MM.1S (cell line): ENCODE measurements at regions not wholly inside any gene's neighbourhood (a gene's known extent, or its start where the extent isn't known, plus 50 kb on each side); places are given as distances from the start of the nearest gene placed in this dataset.

ENCODE experiments used
- DNase-seq: peaks from one replicate; pipeline ENCODE4 v3.0.0-alpha.2; 2015
- H2AFZ ChIP-seq: fragments of 300-600 bp; sonication (generic); 2 replicates; pipeline ENCODE4 v1.6.0; 2016; ENCODE audit warnings: antibody characterized with exemption, low read length
- H3F3A ChIP-seq: fragments of 300-600 bp; sonication (generic); 2 replicates; pipeline ENCODE4 v1.6.1; 2016; ENCODE audit warnings: mild to moderate bottlenecking, antibody characterized with exemption, low read length, moderate library complexity, mixed read lengths; ENCODE audit not compliant: insufficient read depth
- H3K27ac ChIP-seq: fragments of 300-600 bp; sonication (generic); 2 replicates; pipeline ENCODE4 v1.5.1; 2016; ENCODE audit warnings: mild to moderate bottlenecking, low read length
- H3K27me3 ChIP-seq: fragments of 300-600 bp; sonication (generic); replicated peaks from 2 replicates; pipeline ENCODE4 v1.6.0; 2016; ENCODE audit warnings: low read length; ENCODE audit not compliant: insufficient read depth
- H3K36me3 ChIP-seq: fragments of 300-600 bp; sonication (generic); replicated peaks from 2 replicates; pipeline ENCODE4 v1.6.1; 2016; ENCODE audit warnings: mild to moderate bottlenecking, low read length, mixed read lengths; ENCODE audit not compliant: insufficient read depth
- H3K4me1 ChIP-seq: fragments of 300-600 bp; sonication (generic); 2 replicates; pipeline ENCODE4 v1.6.1; 2016; ENCODE audit warnings: low read length, mixed read lengths
- H3K4me2 ChIP-seq: fragments of 300-600 bp; sonication (generic); 2 replicates; pipeline ENCODE4 v1.6.0; 2016; ENCODE audit warnings: low read depth, low read length
- H3K4me3 ChIP-seq: fragments of 300-600 bp; sonication (generic); 2 replicates; pipeline ENCODE4 v1.5.1; 2016; ENCODE audit warnings: low read length, mixed read lengths
- H3K79me2 ChIP-seq: fragments of 300-600 bp; sonication (generic); 2 replicates; pipeline ENCODE4 v1.6.1; 2016; ENCODE audit warnings: mixed run types, low read length, mixed read lengths
- H3K9ac ChIP-seq: fragments of 300-600 bp; sonication (generic); 2 replicates; pipeline ENCODE4 v1.6.1; 2016; ENCODE audit warnings: low read length, mixed read lengths
- H3K9me2 ChIP-seq: fragments of 300-600 bp; sonication (generic); replicated peaks from 2 replicates; pipeline ENCODE4 v1.6.1; 2016; ENCODE audit warnings: mild to moderate bottlenecking, low read length, mixed read lengths; ENCODE audit not compliant: insufficient read depth
- H3K9me3 ChIP-seq: fragments of 300-600 bp; sonication (generic); replicated peaks from 2 replicates; pipeline ENCODE4 v1.6.1; 2016; ENCODE audit warnings: mild to moderate bottlenecking, low read length, mixed read lengths; ENCODE audit not compliant: insufficient read depth
- H4K20me1 ChIP-seq: fragments of 300-600 bp; sonication (generic); 2 replicates; pipeline ENCODE4 v1.6.1; 2016; ENCODE audit warnings: mild to moderate bottlenecking, low read length, moderate library complexity, mixed read lengths; ENCODE audit not compliant: insufficient read depth
- EZH2 ChIP-seq: fragments of 300-600 bp; sonication (generic); optimal IDR thresholded peaks from 2 replicates; pipeline ENCODE3; 2017; ENCODE audit warnings: low read depth, mild to moderate bottlenecking, antibody characterized with exemption, low read length, mixed read lengths
- EZH2phosphoT487 ChIP-seq: fragments of 300-600 bp; sonication (generic); IDR thresholded peaks from 2 replicates; pipeline ENCODE4 v1.6.1; 2018; ENCODE audit warnings: antibody characterized with exemption, low read length
- TF ChIP-seq, protein P1 (sequence below): fragments of 300-600 bp; sonication (generic); IDR thresholded peaks from 2 replicates; pipeline ENCODE4 v1.5.1; 2016; ENCODE audit warnings: antibody characterized with exemption, low read length, mixed read lengths

GRCh38 chr20:39563349-39563748 is 601.2 kb downstream of the DHX35 start:
- Histone ChIP-seq H3K36me3 (no peaks in the 10 kb centered on the region), H3K4me2 (no peak overlapping the region), H3K79me2 (no peaks in the 10 kb centered on the region), H3K27me3 (no peaks in the 10 kb centered on the region), H3K4me3 (no peak overlapping the region), H3K9me3 (no peaks in the 10 kb centered on the region), H3F3A (no peaks in the 10 kb centered on the region), H3K4me1 (no peaks in the 10 kb centered on the region), H4K20me1 (no peaks in the 10 kb centered on the region), H2AFZ (no peak overlapping the region), H3K9ac (no peak overlapping the region), H3K27ac (no peak overlapping the region), H3K9me2 (no peaks in the 10 kb centered on the region)
- TF ChIP-seq EZH2 (no peak), EZH2phosphoT487 (no peak)
- TF ChIP-seq, protein P1, sequence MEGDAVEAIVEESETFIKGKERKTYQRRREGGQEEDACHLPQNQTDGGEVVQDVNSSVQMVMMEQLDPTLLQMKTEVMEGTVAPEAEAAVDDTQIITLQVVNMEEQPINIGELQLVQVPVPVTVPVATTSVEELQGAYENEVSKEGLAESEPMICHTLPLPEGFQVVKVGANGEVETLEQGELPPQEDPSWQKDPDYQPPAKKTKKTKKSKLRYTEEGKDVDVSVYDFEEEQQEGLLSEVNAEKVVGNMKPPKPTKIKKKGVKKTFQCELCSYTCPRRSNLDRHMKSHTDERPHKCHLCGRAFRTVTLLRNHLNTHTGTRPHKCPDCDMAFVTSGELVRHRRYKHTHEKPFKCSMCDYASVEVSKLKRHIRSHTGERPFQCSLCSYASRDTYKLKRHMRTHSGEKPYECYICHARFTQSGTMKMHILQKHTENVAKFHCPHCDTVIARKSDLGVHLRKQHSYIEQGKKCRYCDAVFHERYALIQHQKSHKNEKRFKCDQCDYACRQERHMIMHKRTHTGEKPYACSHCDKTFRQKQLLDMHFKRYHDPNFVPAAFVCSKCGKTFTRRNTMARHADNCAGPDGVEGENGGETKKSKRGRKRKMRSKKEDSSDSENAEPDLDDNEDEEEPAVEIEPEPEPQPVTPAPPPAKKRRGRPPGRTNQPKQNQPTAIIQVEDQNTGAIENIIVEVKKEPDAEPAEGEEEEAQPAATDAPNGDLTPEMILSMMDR, result no peak
- no peak for DNase-seq

- Histone ChIP-seq H3K27me3 (no peaks in the 10 kb centered on the region), H3K4me1 (no peaks in the 10 kb centered on the region), H3K9ac (no peak overlapping the region), H3K4me2 (no peak overlapping the region), H3K79me2 (no peaks in the 10 kb centered on the region), H3K9me2 (no peaks in the 10 kb centered on the region; the same call in 1 of the 2 replicates), H3K36me3 (no peaks in the 10 kb centered on the region), H3F3A (no peaks in the 10 kb centered on the region), H3K9me3 (no peaks in the 10 kb centered on the region), H3K27ac (no peak overlapping the region), H2AFZ (no peak overlapping the region), H3K4me3 (no peak overlapping the region), H4K20me1 (no peaks in the 10 kb centered on the region)
- DNase-seq, result no peak
- no peak for TF ChIP-seq EZH2phosphoT487
- no peak for TF ChIP-seq EZH2
- TF ChIP-seq, protein P1, result no peak
Measured at GRCh38 chr20:39554341-39554740, 592.2 kb downstream of the DHX35 start.

- no peak overlapping the region for H3K27ac ChIP-seq
- TF ChIP-seq EZH2 (no peak), EZH2phosphoT487 (no peak)
- TF ChIP-seq, protein P1, result no peak
- no peaks in the 10 kb centered on the region; the same call in 1 of the 2 replicates for H3K9me2 ChIP-seq
- no peak overlapping the region for H3K4me2 ChIP-seq
- no peak overlapping the region for H2AFZ ChIP-seq
- H3F3A ChIP-seq, result no peaks in the 10 kb centered on the region
- H3K79me2 ChIP-seq, result no peaks in the 10 kb centered on the region
- no peak overlapping the region for H3K4me3 ChIP-seq
- no peaks in the 10 kb centered on the region for H4K20me1 ChIP-seq
- H3K9me3 ChIP-seq, result no peaks in the 10 kb centered on the region
- no peaks in the 10 kb centered on the region for H3K36me3 ChIP-seq
- no peak overlapping the region for H3K9ac ChIP-seq
- no peaks in the 10 kb centered on the region for H3K4me1 ChIP-seq
- no peak for DNase-seq
- H3K27me3 ChIP-seq, result no peaks in the 10 kb centered on the region
Measured at GRCh38 chr20:39553120-39553519, 591.0 kb downstream of the DHX35 start.
